Testis (tissue), 2 donors: ENCODE measurements at regions not wholly inside any gene's neighbourhood (a gene's known extent, or its start where the extent isn't known, plus 50 kb on each side); places are given as distances from the start of the nearest gene placed in this dataset.

Experiments used
- CTCF ChIP-seq, 3 experiments: fragments of 450-650 bp in 2 of 3; fragments of 200-600 bp in 1 of 3; sonication (generic) in 1 of 3; IDR thresholded peaks; one replicate each; pipeline ENCODE4 v1.5.1; 2016 to 2019; ENCODE audit warnings: antibody characterized with exemption in 3 of 3, mild to moderate bottlenecking in 2 of 3, moderate library complexity in 1 of 3
- POLR2A ChIP-seq: fragments of 450-650 bp; IDR thresholded peaks from one replicate; pipeline ENCODE4 v1.6.1; 2017; ENCODE audit warnings: antibody characterized with exemption, mild to moderate bottlenecking, moderate library complexity

- TF ChIP-seq CTCF (IDR thresholded peaks at IDR 0.05) (no peak), POLR2A (no peak)
Measured at GRCh38 chr6:85026021-85026420, 261.6 kb upstream of the TBX18 start.
